ENCODE measurements at regions not wholly inside any gene's neighbourhood (a gene's known extent, or its start where the extent isn't known, plus 50 kb on each side); places are given as distances from the start of the nearest gene placed in this dataset.

GRCh38 chr14:38884109-38884508 is 218.9 kb downstream of the SEC23A start:
- POLR2A ChIA-PET, result no interaction called here
- Mint-ChIP-seq H3K36me3 (ENCODE audit: insufficient read depth, unreplicated experiment) (no peaks in the 10 kb centered on the region), H3K4me1 (ENCODE audit: insufficient read depth, unreplicated experiment) (no peaks in the 10 kb centered on the region), H3K27ac (ENCODE audit: low read depth, unreplicated experiment) (no peak overlapping the region), H3K4me3 (ENCODE audit: unreplicated experiment) (no peak overlapping the region), H3K27me3 (ENCODE audit: insufficient read depth, unreplicated experiment) (peaks cover 7% of the 10 kb centered on the region), H3K9me3 (ENCODE audit: unreplicated experiment) (no peaks in the 10 kb centered on the region)
- intact Hi-C loops (cut with micrococcal nuclease), result no loop called here
- CTCF ChIA-PET, result interaction anchor here (0.8 to 7.5 kb wide), 3 partner anchors 14 to 24 kb away, joined by 3 to 38 read pairs (median 5); no protein-coding TSS in a partner anchor
- BruUV-seq (replicated peaks), result no TSS peak
- no peak for TF ChIP-seq CTCF (IDR thresholded peaks at IDR 0.05; ENCODE audit: unreplicated experiment)
- no peak for DNase-seq (ENCODE audit: unreplicated experiment)

DNA sequence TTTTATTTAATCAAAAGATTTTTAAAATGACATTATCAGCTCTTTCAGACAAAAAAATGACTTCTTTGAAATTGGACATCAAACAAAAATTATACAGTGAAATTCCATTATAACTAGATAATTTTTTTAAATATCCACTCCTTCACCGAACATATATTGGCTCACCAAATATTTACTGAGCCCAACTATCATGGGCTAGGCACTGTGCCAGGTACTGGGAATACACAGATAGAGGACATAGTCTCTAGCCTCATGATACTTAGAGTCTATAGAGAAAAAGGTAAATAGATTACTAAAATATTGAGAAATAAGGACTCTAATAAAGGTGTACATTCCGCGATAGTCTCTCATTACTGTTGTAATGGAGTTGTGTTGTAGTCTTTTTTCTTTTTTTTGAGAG is 219.9 kb downstream of the SEC23A start:
- no peak for DNase-seq (ENCODE audit: unreplicated experiment)
- Mint-ChIP-seq H3K4me1 (ENCODE audit: insufficient read depth, unreplicated experiment) (no peaks in the 10 kb centered on the region), H3K27ac (ENCODE audit: low read depth, unreplicated experiment) (no peak overlapping the region), H3K9me3 (ENCODE audit: unreplicated experiment) (no peaks in the 10 kb centered on the region), H3K4me3 (ENCODE audit: unreplicated experiment) (no peak overlapping the region), H3K36me3 (ENCODE audit: insufficient read depth, unreplicated experiment) (no peaks in the 10 kb centered on the region), H3K27me3 (ENCODE audit: insufficient read depth, unreplicated experiment) (no peaks in the 10 kb centered on the region)
- TF ChIP-seq CTCF (IDR thresholded peaks at IDR 0.05; ENCODE audit: unreplicated experiment), result no peak
- POLR2A ChIA-PET, result interaction anchor here (0.6 kb wide), 1 partner anchor 34 kb away, joined by 3 read pairs; no protein-coding TSS in a partner anchor
- intact Hi-C loops (cut with micrococcal nuclease), result no loop called here
- CTCF ChIA-PET, result interaction anchor here (7.5 kb wide), 1 partner anchor 16 kb away, joined by 38 read pairs; no protein-coding TSS in a partner anchor
- no TSS peak for BruUV-seq (replicated peaks)

DNA sequence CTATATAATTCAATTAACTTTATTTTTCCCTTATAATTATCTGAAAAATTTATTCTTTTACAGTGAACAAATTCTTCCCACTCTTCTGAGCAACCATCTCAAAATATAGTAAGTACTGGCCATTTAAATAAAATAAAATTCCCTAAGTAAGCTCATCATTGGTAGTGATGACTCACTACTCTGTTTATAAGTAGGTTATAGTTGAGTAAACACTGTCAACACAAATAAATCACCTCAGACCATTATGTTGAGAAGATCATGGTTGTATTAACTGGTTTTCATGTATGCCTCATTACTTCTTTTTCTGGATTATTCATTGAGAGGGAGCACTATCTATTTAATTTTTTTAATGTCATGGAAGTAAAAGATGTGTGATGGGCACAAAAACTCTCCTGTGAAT is 220.5 kb downstream of the SEC23A start:
- POLR2A ChIA-PET, result interaction anchor here (0.6 kb wide), 1 partner anchor 34 kb away, joined by 3 read pairs; no protein-coding TSS in a partner anchor
- CTCF ChIA-PET, result interaction anchor here (7.5 kb wide), 1 partner anchor 15 kb away, joined by 38 read pairs; no protein-coding TSS in a partner anchor
- DNase-seq (ENCODE audit: unreplicated experiment), result no peak
- no TSS peak for BruUV-seq (replicated peaks)
- H3K9me3 Mint-ChIP-seq (ENCODE audit: unreplicated experiment), result no peaks in the 10 kb centered on the region
- no peak overlapping the region for H3K4me3 Mint-ChIP-seq (ENCODE audit: unreplicated experiment)
- no peaks in the 10 kb centered on the region for H3K4me1 Mint-ChIP-seq (ENCODE audit: insufficient read depth, unreplicated experiment)
- no peak overlapping the region for H3K27ac Mint-ChIP-seq (ENCODE audit: low read depth, unreplicated experiment)
- intact Hi-C loops (cut with micrococcal nuclease), result no loop called here
- no peak for TF ChIP-seq CTCF (IDR thresholded peaks at IDR 0.05; ENCODE audit: unreplicated experiment)
- H3K36me3 Mint-ChIP-seq (ENCODE audit: insufficient read depth, unreplicated experiment), result no peaks in the 10 kb centered on the region
- H3K27me3 Mint-ChIP-seq (ENCODE audit: insufficient read depth, unreplicated experiment), result no peaks in the 10 kb centered on the region

DNA sequence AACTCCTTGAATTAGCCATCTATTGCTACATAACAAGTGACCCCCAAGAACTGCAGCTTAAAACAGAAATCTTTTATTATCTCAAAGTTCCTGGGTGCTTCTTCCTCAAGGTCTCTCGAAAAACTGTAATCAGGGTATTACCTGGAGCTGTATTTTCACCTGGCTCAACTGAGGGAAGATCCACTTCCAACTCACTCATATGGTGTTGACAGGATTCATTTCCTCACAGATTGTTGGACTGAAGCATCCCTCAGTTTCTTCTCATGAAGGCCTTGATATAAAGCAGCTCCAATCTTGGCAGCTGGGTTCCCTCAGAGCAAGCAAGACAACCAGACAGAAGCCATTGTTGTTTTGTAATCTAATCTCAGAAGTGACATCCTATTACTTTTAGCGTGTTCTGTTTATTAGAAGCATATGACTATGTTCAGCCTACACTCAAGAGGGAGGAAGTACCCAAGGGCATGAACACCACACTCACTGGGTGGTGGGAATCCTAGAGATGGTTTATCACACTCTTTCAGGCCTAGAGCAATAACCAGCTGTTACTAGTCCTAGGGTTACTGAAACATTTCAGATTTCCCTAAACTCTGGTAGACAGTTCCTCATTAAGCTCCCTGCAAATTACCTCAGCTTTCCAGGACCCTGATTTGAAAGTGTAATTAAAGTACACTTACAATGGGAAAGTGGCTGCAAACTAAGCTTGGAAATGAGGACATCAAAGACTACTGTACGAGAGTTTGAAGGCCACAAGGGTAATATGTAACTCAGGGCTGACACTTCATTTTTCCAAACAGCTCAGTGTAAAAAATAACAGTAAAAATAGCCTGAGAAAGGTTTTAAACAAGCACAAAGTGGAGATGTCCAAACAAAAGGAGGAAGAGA is 222.2 kb downstream of the SEC23A start:
- Mint-ChIP-seq H3K27me3 (ENCODE audit: insufficient read depth, unreplicated experiment) (no peaks in the 10 kb centered on the region), H3K4me3 (ENCODE audit: unreplicated experiment) (no peak overlapping the region), H3K4me1 (ENCODE audit: insufficient read depth, unreplicated experiment) (no peaks in the 10 kb centered on the region), H3K27ac (ENCODE audit: low read depth, unreplicated experiment) (no peak overlapping the region), H3K36me3 (ENCODE audit: insufficient read depth, unreplicated experiment) (no peaks in the 10 kb centered on the region), H3K9me3 (ENCODE audit: unreplicated experiment) (no peaks in the 10 kb centered on the region)
- ChIA-PET POLR2A (no interaction called here), CTCF (interaction anchor here (0.6 to 7.5 kb wide), 3 partner anchors 14 to 1509 kb away, joined by 3 to 38 read pairs (median 4); no protein-coding TSS in a partner anchor)
- no peak for DNase-seq (ENCODE audit: unreplicated experiment)
- TF ChIP-seq CTCF (IDR thresholded peaks at IDR 0.05; ENCODE audit: unreplicated experiment), result no peak
- BruUV-seq (replicated peaks), result no TSS peak
- intact Hi-C loops (cut with micrococcal nuclease), result no loop called here

Data from MCF 10A (cell line).